GM12878 (cell line): ENCODE measurements at regions not wholly inside any gene's neighbourhood (a gene's known extent, or its start where the extent isn't known, plus 50 kb on each side); places are given as distances from the start of the nearest gene placed in this dataset.

Experiments
- ATAC-seq: fragments of 200-7000 bp; cut with Tn5 transposase; 3 replicates; pipeline ENCODE4 v1.9.1; 2020; ENCODE audit warnings: mild to moderate bottlenecking, moderate library complexity
- BruUV-seq: library from RNA; stranded (reverse); fragments of 400-500 nt; replicated peaks from 2 replicates; lab custom pipeline; 2021; lab: Mats Ljungman, UMichigan
- CTCF ChIA-PET: fragments of 300-600 bp; sonication (Branson Sonifier 250); formaldehyde crosslinking; extraction: SDS; loops from one replicate; lab custom pipeline; 2021; ENCODE audit warnings: inconsistent platforms; lab: Yijun Ruan, JAX
- POLR2A ChIA-PET: fragments of 350-600 bp; formaldehyde crosslinking; extraction: SDS; loops from one replicate; lab custom pipeline; 2021; ENCODE audit warnings: inconsistent platforms; lab: Charles Lee
- RAD21 ChIA-PET: fragments of 300-600 bp; sonication (Branson Sonifier 250); formaldehyde crosslinking; loops from one replicate; lab custom pipeline; 2023; ENCODE audit warnings: antibody characterized with exemption; ENCODE audit not compliant: unreplicated experiment; lab: Charles Lee
- SMC1A ChIA-PET: fragments of 300-600 bp; sonication (Branson Sonifier 250); formaldehyde crosslinking; loops from one replicate; lab custom pipeline; 2023; ENCODE audit not compliant: unreplicated experiment, uncharacterized antibody; lab: Charles Lee
- DNase-seq: peaks from one replicate; pipeline ENCODE4 v3.0.0-alpha.2; 2011; ENCODE audit warnings: low read depth, low spot score
- FAIRE-seq: peaks from 3 replicates; lab custom pipeline; 2011; peaks lifted over from hg19 to GRCh38; lab: Jason Lieb, UNC
- H2AFZ ChIP-seq: 2 replicates; pipeline ENCODE4 v1.6.0; 2011; ENCODE audit warnings: low read depth, low read length, control low read depth; ENCODE audit not compliant: control insufficient read depth
- H3K27ac ChIP-seq: 2 replicates; pipeline ENCODE4 v1.5.1; 2011; ENCODE audit warnings: control low read depth; ENCODE audit not compliant: control insufficient read depth, insufficient read depth
- H3K27me3 ChIP-seq, 2 experiments: replicated peaks in 1 of 2; 2 replicates each; pipeline versions ENCODE4 v1.6.0 to v1.6.1; 2011; ENCODE audit warnings: low read length in 1 of 2; ENCODE audit not compliant: control insufficient read depth in 2 of 2, insufficient read depth in 2 of 2
- H3K36me3 ChIP-seq, 2 experiments: 2 replicates each; pipeline ENCODE4 v1.5.1; 2011; ENCODE audit warnings: low read length in 1 of 2; ENCODE audit not compliant: control insufficient read depth in 2 of 2, insufficient read depth in 2 of 2
- H3K4me1 ChIP-seq: 2 replicates; pipeline ENCODE4 v1.6.1; 2011; ENCODE audit warnings: mild to moderate bottlenecking, low read length, moderate library complexity, mixed read lengths; ENCODE audit not compliant: control insufficient read depth, insufficient read depth
- H3K4me2 ChIP-seq: 2 replicates; pipeline ENCODE4 v1.6.0; 2011; ENCODE audit warnings: control low read depth; ENCODE audit not compliant: control insufficient read depth, insufficient read depth
- H3K4me3 ChIP-seq: fragments of 200-600 bp; sonication (generic); 2 replicates; pipeline ENCODE4 v1.5.1; 2016
- H3K79me2 ChIP-seq: 2 replicates; pipeline ENCODE4 v1.6.0; 2011; ENCODE audit warnings: low read length; ENCODE audit not compliant: control insufficient read depth, insufficient read depth
- H3K9ac ChIP-seq: 2 replicates; pipeline ENCODE4 v1.8.0; 2011; ENCODE audit warnings: low read length, control low read depth, mixed read lengths; ENCODE audit not compliant: control insufficient read depth, insufficient read depth
- H3K9me3 ChIP-seq: replicated peaks from 3 replicates; pipeline ENCODE4 v1.5.1; 2011; ENCODE audit warnings: mild to moderate bottlenecking, low read length; ENCODE audit not compliant: control insufficient read depth, insufficient read depth
- H4K20me1 ChIP-seq: 2 replicates; pipeline ENCODE4 v1.6.0; 2011; ENCODE audit not compliant: control insufficient read depth, insufficient read depth
- BCLAF1 ChIP-seq: fragments of 450-650 bp; IDR thresholded peaks from 2 replicates; pipeline ENCODE4 v1.6.1; 2017; ENCODE audit warnings: antibody characterized with exemption, mild to moderate bottlenecking, moderate library complexity
- CBFB ChIP-seq: IDR thresholded peaks from 2 replicates; pipeline ENCODE4 v1.6.1; 2016; ENCODE audit warnings: antibody characterized with exemption, low read depth
- EED ChIP-seq: sonication (generic); IDR thresholded peaks from 2 replicates; pipeline ENCODE4 v1.6.1; 2016; ENCODE audit warnings: antibody characterized with exemption, low read depth
- ETV6 ChIP-seq, 2 experiments: fragments of 450-650 bp in 1 of 2; IDR thresholded peaks in 1 of 2; conservative IDR thresholded peaks in 1 of 2; 2 replicates each; pipeline ENCODE4 v1.6.1; 2014; ENCODE audit warnings: antibody characterized with exemption in 1 of 2, borderline replicate concordance in 1 of 2, low read depth in 1 of 2, mild to moderate bottlenecking in 1 of 2, moderate library complexity in 1 of 2
- HDGF ChIP-seq: fragments of 450-650 bp; IDR thresholded peaks from 2 replicates; pipeline ENCODE4 v1.6.1; 2016; ENCODE audit warnings: antibody characterized with exemption
- MXI1 ChIP-seq: fragments of 150-350 bp; IDR thresholded peaks from 2 replicates; pipeline ENCODE4 v1.6.1; 2011; ENCODE audit warnings: low read depth, mild to moderate bottlenecking, inconsistent platforms, low read length, improper control_type of control experiment
- POLR2A ChIP-seq: IDR thresholded peaks from 2 replicates; pipeline ENCODE4 v1.6.1; 2011; ENCODE audit warnings: low read depth, mild to moderate bottlenecking, low read length
- RAD51 ChIP-seq: fragments of 450-650 bp; IDR thresholded peaks from 2 replicates; pipeline ENCODE4 v1.6.1; 2016; ENCODE audit warnings: moderate library complexity, mild to moderate bottlenecking, inconsistent platforms
- RBBP5 ChIP-seq: fragments of 200-600 bp; sonication (generic); conservative IDR thresholded peaks from 2 replicates; pipeline ENCODE4 v1.6.1; 2016
- SMC3 ChIP-seq: IDR thresholded peaks from 2 replicates; pipeline ENCODE4 v1.6.1; 2011; ENCODE audit warnings: low read length, improper control_type of control experiment, borderline replicate concordance
- STAT1 ChIP-seq: fragments of 450-650 bp; conservative IDR thresholded peaks from 2 replicates; pipeline ENCODE4 v1.6.1; 2014; ENCODE audit warnings: antibody characterized with exemption, mild to moderate bottlenecking
- TCF7 ChIP-seq: IDR thresholded peaks from 2 replicates; pipeline ENCODE4 v1.6.1; 2014; ENCODE audit warnings: antibody characterized with exemption, borderline replicate concordance
- ZBED1 ChIP-seq: IDR thresholded peaks from 2 replicates; pipeline ENCODE4 v1.6.1; 2016; ENCODE audit warnings: borderline replicate concordance
- ZSCAN29 ChIP-seq: fragments of 450-650 bp; IDR thresholded peaks from 2 replicates; pipeline ENCODE4 v1.6.1; 2017; ENCODE audit warnings: mild to moderate bottlenecking, moderate library complexity
- WGBS: methylation state at CpG from one replicate; pipeline ENCODE4 v1.1.6; 2016; ENCODE audit warnings: low lambda C conversion rate; ENCODE audit not compliant: insufficient replicate concordance, insufficient coverage; ENCODE audit errors: missing lambda C conversion rate; 5-methylcytosine and 5-hydroxymethylcytosine counted together
- in situ Hi-C: fragments of 300-500 bp; cut with MboI; formaldehyde crosslinking; loops from 9 replicates; pipeline ENCODE4 v1.14.3; 2018; ENCODE audit warnings: mixed read lengths
- intact Hi-C: fragments of 100-400 bp; cut with micrococcal nuclease; formaldehyde crosslinking; loops from one replicate; pipeline ENCODE4 v1.14.2; 2022; ENCODE audit not compliant: unreplicated experiment
- TF ChIP-seq, protein P1 (sequence below): fragments of 450-650 bp; IDR thresholded peaks from 2 replicates; pipeline ENCODE4 v1.6.1; 2017; ENCODE audit warnings: mild to moderate bottlenecking
- TF ChIP-seq, protein P2 (sequence below): IDR thresholded peaks from 2 replicates; pipeline ENCODE4 v1.6.1; 2012; ENCODE audit warnings: improper control_type of control experiment, low read depth, low read length; ENCODE audit not compliant: insufficient replicate concordance

DNA sequence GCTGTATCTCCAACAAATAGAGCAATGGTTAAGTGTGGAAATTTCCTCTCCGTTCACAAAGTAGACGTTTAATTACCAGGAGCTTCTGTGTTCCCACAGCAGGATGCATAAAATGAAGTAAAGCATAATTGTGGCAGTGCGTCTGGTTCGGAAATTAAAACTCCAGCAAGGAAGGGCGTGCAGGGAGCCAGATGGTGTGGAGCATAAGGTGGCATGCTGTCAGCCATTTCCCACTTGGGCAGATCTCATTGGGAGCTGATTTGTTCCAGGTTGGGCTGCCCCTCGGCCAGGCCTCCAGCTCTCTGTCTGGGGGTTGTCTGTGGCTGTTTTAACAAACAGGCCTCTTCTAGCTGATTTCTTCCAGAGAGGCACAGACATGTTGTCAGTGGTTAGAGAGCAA lies 182.1 kb upstream of the CLNK start:
- H2AFZ ChIP-seq: no peak overlapping the region
- CTCF ChIA-PET: no interaction called here
- in situ Hi-C loops: no loop called here

More for the DNA sequence above, 182.1 kb upstream of the CLNK start:
- DNase-seq: no peak
- WGBS: 80% methylated on average over 6 of the region's 6 CpGs
- TF ChIP-seq STAT1 (no peak), RBBP5 (no peak), TCF7 (no peak), ETV6 (conservative IDR thresholded peaks at IDR 0.05 in 1 of 2, IDR thresholded peaks at IDR 0.05 in 1 of 2; ENCODE audit: borderline replicate concordance in 1 of 2, low read depth in 1 of 2) (no peak), CBFB (no peak), POLR2A (no peak), ZSCAN29 (no peak), ZBED1 (no peak), BCLAF1 (no peak), SMC3 (no peak), HDGF (no peak), RAD51 (no peak), EED (no peak), MXI1 (no peak)
- TF ChIP-seq, protein P1, sequence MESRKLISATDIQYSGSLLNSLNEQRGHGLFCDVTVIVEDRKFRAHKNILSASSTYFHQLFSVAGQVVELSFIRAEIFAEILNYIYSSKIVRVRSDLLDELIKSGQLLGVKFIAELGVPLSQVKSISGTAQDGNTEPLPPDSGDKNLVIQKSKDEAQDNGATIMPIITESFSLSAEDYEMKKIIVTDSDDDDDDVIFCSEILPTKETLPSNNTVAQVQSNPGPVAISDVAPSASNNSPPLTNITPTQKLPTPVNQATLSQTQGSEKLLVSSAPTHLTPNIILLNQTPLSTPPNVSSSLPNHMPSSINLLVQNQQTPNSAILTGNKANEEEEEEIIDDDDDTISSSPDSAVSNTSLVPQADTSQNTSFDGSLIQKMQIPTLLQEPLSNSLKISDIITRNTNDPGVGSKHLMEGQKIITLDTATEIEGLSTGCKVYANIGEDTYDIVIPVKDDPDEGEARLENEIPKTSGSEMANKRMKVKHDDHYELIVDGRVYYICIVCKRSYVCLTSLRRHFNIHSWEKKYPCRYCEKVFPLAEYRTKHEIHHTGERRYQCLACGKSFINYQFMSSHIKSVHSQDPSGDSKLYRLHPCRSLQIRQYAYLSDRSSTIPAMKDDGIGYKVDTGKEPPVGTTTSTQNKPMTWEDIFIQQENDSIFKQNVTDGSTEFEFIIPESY: no peak
- TF ChIP-seq, protein P2, sequence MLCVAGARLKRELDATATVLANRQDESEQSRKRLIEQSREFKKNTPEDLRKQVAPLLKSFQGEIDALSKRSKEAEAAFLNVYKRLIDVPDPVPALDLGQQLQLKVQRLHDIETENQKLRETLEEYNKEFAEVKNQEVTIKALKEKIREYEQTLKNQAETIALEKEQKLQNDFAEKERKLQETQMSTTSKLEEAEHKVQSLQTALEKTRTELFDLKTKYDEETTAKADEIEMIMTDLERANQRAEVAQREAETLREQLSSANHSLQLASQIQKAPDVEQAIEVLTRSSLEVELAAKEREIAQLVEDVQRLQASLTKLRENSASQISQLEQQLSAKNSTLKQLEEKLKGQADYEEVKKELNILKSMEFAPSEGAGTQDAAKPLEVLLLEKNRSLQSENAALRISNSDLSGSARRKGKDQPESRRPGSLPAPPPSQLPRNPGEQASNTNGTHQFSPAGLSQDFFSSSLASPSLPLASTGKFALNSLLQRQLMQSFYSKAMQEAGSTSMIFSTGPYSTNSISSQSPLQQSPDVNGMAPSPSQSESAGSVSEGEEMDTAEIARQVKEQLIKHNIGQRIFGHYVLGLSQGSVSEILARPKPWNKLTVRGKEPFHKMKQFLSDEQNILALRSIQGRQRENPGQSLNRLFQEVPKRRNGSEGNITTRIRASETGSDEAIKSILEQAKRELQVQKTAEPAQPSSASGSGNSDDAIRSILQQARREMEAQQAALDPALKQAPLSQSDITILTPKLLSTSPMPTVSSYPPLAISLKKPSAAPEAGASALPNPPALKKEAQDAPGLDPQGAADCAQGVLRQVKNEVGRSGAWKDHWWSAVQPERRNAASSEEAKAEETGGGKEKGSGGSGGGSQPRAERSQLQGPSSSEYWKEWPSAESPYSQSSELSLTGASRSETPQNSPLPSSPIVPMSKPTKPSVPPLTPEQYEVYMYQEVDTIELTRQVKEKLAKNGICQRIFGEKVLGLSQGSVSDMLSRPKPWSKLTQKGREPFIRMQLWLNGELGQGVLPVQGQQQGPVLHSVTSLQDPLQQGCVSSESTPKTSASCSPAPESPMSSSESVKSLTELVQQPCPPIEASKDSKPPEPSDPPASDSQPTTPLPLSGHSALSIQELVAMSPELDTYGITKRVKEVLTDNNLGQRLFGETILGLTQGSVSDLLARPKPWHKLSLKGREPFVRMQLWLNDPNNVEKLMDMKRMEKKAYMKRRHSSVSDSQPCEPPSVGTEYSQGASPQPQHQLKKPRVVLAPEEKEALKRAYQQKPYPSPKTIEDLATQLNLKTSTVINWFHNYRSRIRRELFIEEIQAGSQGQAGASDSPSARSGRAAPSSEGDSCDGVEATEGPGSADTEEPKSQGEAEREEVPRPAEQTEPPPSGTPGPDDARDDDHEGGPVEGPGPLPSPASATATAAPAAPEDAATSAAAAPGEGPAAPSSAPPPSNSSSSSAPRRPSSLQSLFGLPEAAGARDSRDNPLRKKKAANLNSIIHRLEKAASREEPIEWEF: no peak
- Histone ChIP-seq H3K4me2 (no peak overlapping the region), H3K4me1 (no peaks in the 10 kb centered on the region), H3K9ac (no peak overlapping the region), H3K4me3 (no peak overlapping the region), H3K9me3 (no peaks in the 10 kb centered on the region), H4K20me1 (no peaks in the 10 kb centered on the region), H3K27ac (no peak overlapping the region), H3K36me3 (no peaks in the 10 kb centered on the region), H3K79me2 (no peaks in the 10 kb centered on the region), H3K27me3 (no peaks in the 10 kb centered on the region)
- SMC1A ChIA-PET: interaction anchor here (1.3 kb wide), 1 partner anchor 16 kb away, joined by 4 read pairs; no protein-coding TSS in a partner anchor
- intact Hi-C loops: no loop called here
- no peak for ATAC-seq
- no TSS peak for BruUV-seq
- RAD21 ChIA-PET: interaction anchor here (1.0 kb wide), 1 partner anchor 15 kb away, joined by 3 read pairs; no protein-coding TSS in a partner anchor
- FAIRE-seq: no peak
- POLR2A ChIA-PET: no interaction called here
